OCI-LY7 (cell line): ENCODE measurements at regions not wholly inside any gene's neighbourhood (a gene's known extent, or its start where the extent isn't known, plus 50 kb on each side); places are given as distances from the start of the nearest gene placed in this dataset.

Experiments
- BruUV-seq: library from RNA; stranded (reverse); fragments of 400-500 nt; replicated peaks from 2 replicates; lab custom pipeline; 2021; lab: Mats Ljungman, UMichigan
- CTCF ChIA-PET: fragments of 300-600 bp; sonication (Branson Sonifier 250); formaldehyde crosslinking; loops from one replicate; lab custom pipeline; 2022; ENCODE audit warnings: antibody characterized with exemption; ENCODE audit not compliant: unreplicated experiment; lab: Charles Lee
- POLR2A ChIA-PET: fragments of 300-600 bp; sonication (Branson Sonifier 250); formaldehyde crosslinking; loops from one replicate; lab custom pipeline; 2022; ENCODE audit warnings: antibody characterized with exemption; lab: Charles Lee
- DNase-seq: peaks from one replicate; pipeline ENCODE4 v3.0.0-alpha.2; 2015; ENCODE audit warnings: low spot score
- H2AFZ ChIP-seq: fragments of 200-600 bp; sonication (generic), shearing (Covaris generic); 2 replicates; pipeline ENCODE4 v1.6.1; 2014; ENCODE audit warnings: mild to moderate bottlenecking, antibody characterized with exemption, low read length, moderate library complexity
- H3K27ac ChIP-seq: fragments of 200-600 bp; sonication (generic); 2 replicates; pipeline ENCODE4 v1.5.1; 2014; ENCODE audit warnings: mixed run types, low read depth, mild to moderate bottlenecking, moderate library complexity, low read length, inconsistent platforms; ENCODE audit not compliant: poor library complexity, severe bottlenecking
- H3K36me3 ChIP-seq: fragments of 200-600 bp; sonication (generic); 2 replicates; pipeline ENCODE4 v1.6.1; 2014; ENCODE audit warnings: mild to moderate bottlenecking, antibody characterized with exemption, low read length, moderate library complexity, mixed read lengths; ENCODE audit not compliant: insufficient read depth
- H3K4me1 ChIP-seq: fragments of 200-600 bp; sonication (generic); 2 replicates; pipeline ENCODE4 v1.5.1; 2014; ENCODE audit warnings: mild to moderate bottlenecking, low read length; ENCODE audit not compliant: insufficient read depth, poor library complexity, severe bottlenecking
- H3K4me2 ChIP-seq: fragments of 200-600 bp; sonication (generic); 2 replicates; pipeline ENCODE4 v1.6.1; 2014; ENCODE audit warnings: mild to moderate bottlenecking, low read length
- H3K4me3 ChIP-seq: fragments of 200-600 bp; sonication (generic); 2 replicates; pipeline ENCODE4 v1.5.1; 2014; ENCODE audit warnings: mild to moderate bottlenecking, low read depth, low read length; ENCODE audit not compliant: poor library complexity, severe bottlenecking
- H3K79me2 ChIP-seq: fragments of 200-600 bp; sonication (generic); 2 replicates; pipeline ENCODE4 v1.6.1; 2016; ENCODE audit warnings: low read depth, mild to moderate bottlenecking, low read length, moderate library complexity, mixed read lengths; ENCODE audit not compliant: insufficient read depth
- H3K9me2 ChIP-seq: fragments of 200-600 bp; sonication (generic); 2 replicates; pipeline ENCODE4 v1.6.1; 2016; ENCODE audit warnings: mild to moderate bottlenecking, low read length, mixed read lengths; ENCODE audit not compliant: insufficient read depth
- H3K9me3 ChIP-seq: fragments of 200-600 bp; sonication (generic); 2 replicates; pipeline ENCODE4 v1.6.1; 2014; ENCODE audit warnings: mild to moderate bottlenecking, mixed run types, low read length, mixed read lengths
- H4K20me1 ChIP-seq: fragments of 200-600 bp; sonication (generic); 2 replicates; pipeline ENCODE4 v1.6.1; 2014; ENCODE audit warnings: mild to moderate bottlenecking, antibody characterized with exemption, low read length, moderate library complexity, mixed read lengths; ENCODE audit not compliant: insufficient read depth
- EZH2phosphoT487 ChIP-seq: fragments of 200-600 bp; sonication (generic); IDR thresholded peaks from 2 replicates; pipeline ENCODE4 v1.6.1; 2018; ENCODE audit warnings: low read depth, borderline replicate concordance, mild to moderate bottlenecking, mixed run types, antibody characterized with exemption, low read length, moderate library complexity, mixed read lengths
- intact Hi-C: fragments of 100-400 bp; cut with micrococcal nuclease; formaldehyde crosslinking; loops from one replicate; pipeline ENCODE4 v1.10.0; 2022; ENCODE audit not compliant: unreplicated experiment
- TF ChIP-seq, protein P1 (sequence below): fragments of 200-600 bp; sonication (generic); conservative IDR thresholded peaks from 2 replicates; pipeline ENCODE4 v1.5.1; 2014; ENCODE audit warnings: mild to moderate bottlenecking, antibody characterized with exemption, low read length, moderate library complexity, mixed read lengths

DNA sequence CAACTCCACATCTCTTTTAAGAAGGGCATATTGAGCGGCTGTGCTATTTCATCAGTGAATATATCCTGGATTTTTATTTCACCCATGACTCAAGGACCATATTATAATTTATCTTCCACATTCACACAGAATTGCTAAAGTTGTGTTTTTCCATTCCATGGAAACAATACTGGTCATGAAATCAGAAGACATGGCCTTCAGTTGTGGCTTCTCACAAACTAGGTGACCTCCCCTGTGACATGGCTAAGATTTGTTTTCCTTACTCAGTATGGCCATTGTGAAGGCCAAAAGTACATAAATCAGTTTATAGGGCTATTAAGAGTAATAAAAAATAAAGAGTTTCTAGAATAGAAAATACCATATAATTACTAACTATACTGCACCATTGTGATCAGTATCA, 415.6 kb downstream of the OXSM start:
- intact Hi-C loops = no loop called here
- no peak for TF ChIP-seq EZH2phosphoT487
- Histone ChIP-seq H3K9me3 (no peaks in the 10 kb centered on the region), H3K36me3 (no peaks in the 10 kb centered on the region), H3K4me1 (no peaks in the 10 kb centered on the region), H2AFZ (no peak overlapping the region), H3K9me2 (no peaks in the 10 kb centered on the region), H3K27ac (no peak overlapping the region), H3K79me2 (no peaks in the 10 kb centered on the region), H3K4me2 (no peak overlapping the region), H4K20me1 (no peaks in the 10 kb centered on the region), H3K4me3 (no peak overlapping the region)
- DNase-seq = no peak
- ChIA-PET CTCF (no interaction called here), POLR2A (no interaction called here)
- no TSS peak for BruUV-seq

DNA sequence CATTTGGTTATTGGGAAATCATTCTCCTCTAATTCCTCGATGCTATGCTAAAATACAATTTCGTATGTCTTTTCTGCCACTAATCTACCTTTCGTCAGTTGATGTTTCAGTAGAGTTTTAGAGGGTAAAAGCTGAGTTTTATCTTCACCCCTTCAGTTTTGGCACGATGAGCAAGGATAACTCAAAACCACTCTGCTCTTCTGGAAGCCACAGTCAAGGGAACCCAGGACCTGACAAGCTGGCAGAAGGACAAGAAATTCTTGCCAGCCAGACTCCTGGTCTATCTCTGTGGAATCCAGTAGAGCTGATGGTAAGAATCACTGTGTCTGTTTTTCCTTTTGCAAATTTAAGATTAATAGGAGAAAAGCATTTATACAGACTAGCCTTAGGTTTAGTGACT, 414.4 kb upstream of the LRRC3B start:
- DNase-seq = no peak
- ChIA-PET POLR2A (interaction anchor here (1.3 kb wide), 1 partner anchor 10 kb away, joined by 9 read pairs; no protein-coding TSS in a partner anchor), CTCF (no interaction called here)
- Histone ChIP-seq H3K36me3 (no peaks in the 10 kb centered on the region), H3K4me3 (no peak overlapping the region), H3K4me2 (no peak overlapping the region), H3K9me2 (no peaks in the 10 kb centered on the region), H3K4me1 (no peaks in the 10 kb centered on the region), H3K79me2 (no peaks in the 10 kb centered on the region), H4K20me1 (no peaks in the 10 kb centered on the region), H2AFZ (no peak overlapping the region), H3K27ac (no peak overlapping the region), H3K9me3 (no peaks in the 10 kb centered on the region)
- TF ChIP-seq, protein P1, sequence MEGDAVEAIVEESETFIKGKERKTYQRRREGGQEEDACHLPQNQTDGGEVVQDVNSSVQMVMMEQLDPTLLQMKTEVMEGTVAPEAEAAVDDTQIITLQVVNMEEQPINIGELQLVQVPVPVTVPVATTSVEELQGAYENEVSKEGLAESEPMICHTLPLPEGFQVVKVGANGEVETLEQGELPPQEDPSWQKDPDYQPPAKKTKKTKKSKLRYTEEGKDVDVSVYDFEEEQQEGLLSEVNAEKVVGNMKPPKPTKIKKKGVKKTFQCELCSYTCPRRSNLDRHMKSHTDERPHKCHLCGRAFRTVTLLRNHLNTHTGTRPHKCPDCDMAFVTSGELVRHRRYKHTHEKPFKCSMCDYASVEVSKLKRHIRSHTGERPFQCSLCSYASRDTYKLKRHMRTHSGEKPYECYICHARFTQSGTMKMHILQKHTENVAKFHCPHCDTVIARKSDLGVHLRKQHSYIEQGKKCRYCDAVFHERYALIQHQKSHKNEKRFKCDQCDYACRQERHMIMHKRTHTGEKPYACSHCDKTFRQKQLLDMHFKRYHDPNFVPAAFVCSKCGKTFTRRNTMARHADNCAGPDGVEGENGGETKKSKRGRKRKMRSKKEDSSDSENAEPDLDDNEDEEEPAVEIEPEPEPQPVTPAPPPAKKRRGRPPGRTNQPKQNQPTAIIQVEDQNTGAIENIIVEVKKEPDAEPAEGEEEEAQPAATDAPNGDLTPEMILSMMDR = no peak
- TF ChIP-seq EZH2phosphoT487 = no peak
- no TSS peak for BruUV-seq
- intact Hi-C loops = no loop called here

DNA sequence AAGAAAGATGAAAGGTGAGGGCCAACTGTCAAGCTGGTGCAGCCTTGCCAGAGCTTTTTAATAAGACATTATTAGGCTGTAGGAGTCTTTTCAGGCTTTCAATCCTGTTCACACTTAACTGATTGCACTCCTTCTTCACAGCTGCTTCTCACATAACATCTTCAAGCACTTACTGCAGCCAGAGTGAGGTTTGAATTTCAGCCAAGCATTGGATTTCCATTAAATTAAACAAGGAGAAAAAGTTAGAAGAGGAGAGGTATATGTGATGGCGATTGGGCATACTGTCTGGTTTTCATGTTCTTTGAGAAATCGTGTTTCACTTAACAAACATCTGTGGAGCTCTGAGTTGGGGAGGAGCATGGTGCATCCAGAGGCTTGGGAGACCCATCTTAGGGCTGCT, 392.8 kb upstream of the LRRC3B start:
- TF ChIP-seq EZH2phosphoT487 = no peak
- no peak for DNase-seq
- ChIA-PET CTCF (no interaction called here), POLR2A (interaction anchor here (1.5 kb wide), 1 partner anchor 19 kb away, joined by 7 read pairs; no protein-coding TSS in a partner anchor)
- Histone ChIP-seq H3K36me3 (no peaks in the 10 kb centered on the region), H3K27ac (no peak overlapping the region), H2AFZ (no peak overlapping the region), H4K20me1 (no peaks in the 10 kb centered on the region), H3K9me3 (no peaks in the 10 kb centered on the region), H3K4me2 (no peak overlapping the region), H3K4me3 (no peak overlapping the region), H3K9me2 (no peaks in the 10 kb centered on the region), H3K79me2 (no peaks in the 10 kb centered on the region), H3K4me1 (no peaks in the 10 kb centered on the region)
- intact Hi-C loops = no loop called here
- no TSS peak for BruUV-seq

DNA sequence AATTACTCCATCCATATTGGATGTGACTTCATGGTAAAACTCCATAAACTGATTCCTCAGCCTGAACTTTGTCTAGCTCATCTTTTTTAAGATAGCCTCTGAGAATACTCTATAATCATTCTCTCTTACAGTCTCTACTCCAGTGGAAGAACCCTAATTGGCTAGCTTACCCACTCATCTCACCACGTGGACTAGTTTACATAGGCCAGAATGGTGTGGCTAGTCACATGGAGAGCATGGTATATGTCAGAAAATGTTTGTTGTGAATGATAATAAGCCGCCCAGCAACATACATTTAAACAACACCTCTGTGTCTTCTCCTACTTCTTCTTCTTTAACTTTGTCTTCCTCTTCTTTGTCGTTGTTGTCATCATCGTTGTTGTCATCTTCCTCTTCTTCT, 389.2 kb upstream of the LRRC3B start:
- Histone ChIP-seq H4K20me1 (no peaks in the 10 kb centered on the region), H2AFZ (no peak overlapping the region), H3K36me3 (no peaks in the 10 kb centered on the region), H3K9me2 (no peaks in the 10 kb centered on the region), H3K4me2 (no peak overlapping the region), H3K4me3 (no peak overlapping the region), H3K79me2 (no peaks in the 10 kb centered on the region), H3K9me3 (no peaks in the 10 kb centered on the region), H3K4me1 (no peaks in the 10 kb centered on the region), H3K27ac (no peak overlapping the region)
- intact Hi-C loops = no loop called here
- CTCF ChIA-PET = interaction anchor here (0.6 kb wide), 1 partner anchor 263 kb away, joined by 3 read pairs; no protein-coding TSS in a partner anchor
- POLR2A ChIA-PET = no interaction called here
- no TSS peak for BruUV-seq
- no peak for DNase-seq
- TF ChIP-seq, protein P1 = no peak
- no peak for TF ChIP-seq EZH2phosphoT487
